Cardiac muscle cell (in vitro differentiated cells and primary cell): ENCODE measurements at regions not wholly inside any gene's neighbourhood (a gene's known extent, or its start where the extent isn't known, plus 50 kb on each side); places are given as distances from the start of the nearest gene placed in this dataset.

Experiments used
- DNase-seq, 2 donors: peaks; one replicate each; pipeline versions ENCODE4 v3.0.0 to v3.0.0-alpha.2; 2010 to 2017; ENCODE audit warnings: low read depth in 1 of 2, low spot score in 1 of 2
- H3K27ac ChIP-seq: fragments of 200-600 bp; sonication (generic); 2 replicates; pipeline ENCODE4 v1.5.1; 2016
- H3K27me3 ChIP-seq: fragments of 200-600 bp; sonication (generic); 2 replicates; pipeline ENCODE4 v1.6.0; 2016; ENCODE audit warnings: control low read depth
- H3K36me3 ChIP-seq: fragments of 200-600 bp; sonication (generic); 2 replicates; pipeline ENCODE4 v1.5.1; 2016; ENCODE audit warnings: control low read depth
- H3K4me1 ChIP-seq: fragments of 200-600 bp; sonication (generic); 2 replicates; pipeline ENCODE4 v1.8.1; 2017; ENCODE audit warnings: low read depth, mild to moderate bottlenecking, mixed run types
- H3K4me3 ChIP-seq: fragments of 200-600 bp; sonication (generic); 2 replicates; pipeline ENCODE4 v1.5.1; 2016; ENCODE audit warnings: mild to moderate bottlenecking
- H3K9me3 ChIP-seq: fragments of 200-600 bp; sonication (generic); 2 replicates; pipeline ENCODE4 v1.5.1; 2017; ENCODE audit warnings: low read depth, mild to moderate bottlenecking, control low read depth
- TF ChIP-seq, protein P1 (sequence below): IDR thresholded peaks from 2 replicates; pipeline ENCODE4 v1.5.1; 2012; ENCODE audit warnings: low read depth, mild to moderate bottlenecking, low read length

DNA sequence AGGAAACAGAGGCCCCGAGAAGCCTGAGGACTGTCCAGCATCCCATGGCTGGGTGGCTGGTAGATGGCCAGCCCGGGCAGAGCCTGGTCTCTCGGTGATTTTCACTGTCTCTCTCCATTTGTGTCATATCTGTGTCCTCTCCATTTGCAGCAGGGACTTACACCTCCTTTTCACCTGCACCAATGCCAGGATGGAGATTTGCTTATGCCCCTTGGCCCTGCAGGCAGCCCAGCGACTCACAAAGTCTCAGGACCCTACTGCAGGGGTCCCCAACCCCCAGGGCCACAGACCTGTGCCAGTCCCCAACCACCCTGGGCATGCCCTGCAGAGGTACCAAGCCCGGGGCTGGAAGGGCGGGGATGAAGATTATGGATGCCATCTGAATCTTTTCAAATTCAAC lies 201.6 kb downstream of the RHOU start:
- peaks cover 4% of the 10 kb centered on the region for H3K27me3 ChIP-seq
- no peak overlapping the region for H3K27ac ChIP-seq
- H3K9me3 ChIP-seq: no peaks in the 10 kb centered on the region
- H3K36me3 ChIP-seq: no peaks in the 10 kb centered on the region
- DNase-seq: no peak
- no peak overlapping the region for H3K4me3 ChIP-seq
- TF ChIP-seq, protein P1, sequence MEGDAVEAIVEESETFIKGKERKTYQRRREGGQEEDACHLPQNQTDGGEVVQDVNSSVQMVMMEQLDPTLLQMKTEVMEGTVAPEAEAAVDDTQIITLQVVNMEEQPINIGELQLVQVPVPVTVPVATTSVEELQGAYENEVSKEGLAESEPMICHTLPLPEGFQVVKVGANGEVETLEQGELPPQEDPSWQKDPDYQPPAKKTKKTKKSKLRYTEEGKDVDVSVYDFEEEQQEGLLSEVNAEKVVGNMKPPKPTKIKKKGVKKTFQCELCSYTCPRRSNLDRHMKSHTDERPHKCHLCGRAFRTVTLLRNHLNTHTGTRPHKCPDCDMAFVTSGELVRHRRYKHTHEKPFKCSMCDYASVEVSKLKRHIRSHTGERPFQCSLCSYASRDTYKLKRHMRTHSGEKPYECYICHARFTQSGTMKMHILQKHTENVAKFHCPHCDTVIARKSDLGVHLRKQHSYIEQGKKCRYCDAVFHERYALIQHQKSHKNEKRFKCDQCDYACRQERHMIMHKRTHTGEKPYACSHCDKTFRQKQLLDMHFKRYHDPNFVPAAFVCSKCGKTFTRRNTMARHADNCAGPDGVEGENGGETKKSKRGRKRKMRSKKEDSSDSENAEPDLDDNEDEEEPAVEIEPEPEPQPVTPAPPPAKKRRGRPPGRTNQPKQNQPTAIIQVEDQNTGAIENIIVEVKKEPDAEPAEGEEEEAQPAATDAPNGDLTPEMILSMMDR: no peak
- H3K4me1 ChIP-seq: peaks cover 8% of the 10 kb centered on the region

DNA sequence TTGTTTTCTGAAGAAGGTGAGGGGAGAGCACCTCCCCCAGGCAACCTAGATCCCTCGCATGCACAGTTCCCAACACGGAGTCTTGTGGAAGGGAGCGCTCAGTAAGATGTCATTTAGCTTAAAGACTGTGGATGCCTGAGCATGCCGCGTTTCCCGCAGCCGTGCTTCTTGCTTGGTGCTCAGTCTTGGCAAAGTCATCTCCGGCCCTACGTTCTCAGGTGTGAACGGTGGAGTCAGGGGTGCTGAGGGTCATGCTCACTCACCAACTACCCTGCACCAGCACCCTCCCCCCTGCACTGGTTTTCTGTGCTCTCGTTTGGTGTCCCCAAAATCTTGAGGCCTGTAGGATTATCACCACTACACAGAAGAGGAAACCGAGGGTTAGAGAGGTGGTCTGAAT lies 202.1 kb downstream of the RHOU start:
- Histone ChIP-seq H3K9me3 (no peaks in the 10 kb centered on the region), H3K4me3 (no peak overlapping the region), H3K27me3 (peaks cover 4% of the 10 kb centered on the region), H3K4me1 (peaks cover 8% of the 10 kb centered on the region), H3K36me3 (no peaks in the 10 kb centered on the region), H3K27ac (no peak overlapping the region)
- DNase-seq: no peak
- TF ChIP-seq, protein P1: no peak

DNA sequence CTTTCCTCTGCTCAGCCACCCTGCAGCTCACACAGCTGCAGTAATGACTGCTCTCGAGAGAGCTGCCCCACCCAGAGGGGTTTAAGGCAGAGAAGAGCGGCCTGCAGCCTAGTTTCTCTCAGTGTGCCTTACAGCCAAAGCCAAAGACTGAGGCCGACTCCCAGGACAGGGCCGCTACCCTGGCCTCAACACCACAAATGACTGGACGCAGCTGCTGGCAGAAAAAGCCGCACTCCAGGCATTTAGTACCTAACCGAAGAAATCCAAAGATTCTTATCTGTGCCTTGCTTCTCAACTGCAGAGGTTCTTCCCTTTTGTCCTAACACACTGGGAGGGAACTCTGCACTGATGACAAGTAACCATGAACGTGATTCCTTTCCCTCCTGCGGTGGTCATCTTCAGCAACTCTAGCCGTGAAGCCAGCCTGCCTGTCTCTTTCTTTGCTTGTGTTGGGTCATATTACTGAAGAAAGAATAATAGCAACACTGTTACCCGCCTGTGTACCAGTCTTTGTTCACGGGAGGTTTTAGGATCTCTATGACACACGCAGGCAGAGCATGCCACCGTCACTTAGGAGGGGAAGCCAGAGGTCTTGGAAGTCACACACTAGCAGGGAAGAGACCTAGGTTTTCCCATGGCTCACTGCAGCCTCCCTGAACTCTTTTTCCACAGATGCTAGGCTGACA lies 202.7 kb downstream of the RHOU start:
- Histone ChIP-seq H3K4me3 (no peak overlapping the region), H3K9me3 (no peaks in the 10 kb centered on the region), H3K27me3 (peaks cover 4% of the 10 kb centered on the region), H3K4me1 (peaks cover 8% of the 10 kb centered on the region), H3K36me3 (no peaks in the 10 kb centered on the region), H3K27ac (no peak overlapping the region)
- peak in 1 of 2 donors; percentile 54 for DNase-seq
- TF ChIP-seq, protein P1: no peak

DNA sequence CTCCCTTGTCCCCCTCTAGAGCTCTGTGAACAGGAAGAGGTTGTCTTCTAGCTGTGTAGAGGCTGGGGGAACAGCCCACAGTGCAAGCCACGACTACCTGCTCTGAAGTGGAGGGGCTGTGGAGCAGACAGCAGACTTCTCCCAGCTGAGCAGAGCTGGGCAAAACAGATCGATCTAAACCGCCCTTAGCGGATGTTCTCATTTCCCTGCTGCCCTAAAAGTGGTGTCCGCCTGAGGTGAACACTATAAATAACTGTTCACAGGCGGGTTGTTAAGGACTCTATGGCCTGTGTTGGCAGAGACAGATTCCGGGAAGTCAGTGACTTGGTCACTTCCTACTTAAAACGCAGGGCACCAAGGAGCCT lies 203.2 kb downstream of the RHOU start:
- Histone ChIP-seq H3K9me3 (no peaks in the 10 kb centered on the region), H3K36me3 (no peaks in the 10 kb centered on the region), H3K27ac (no peak overlapping the region), H3K4me1 (peaks cover 8% of the 10 kb centered on the region), H3K4me3 (no peak overlapping the region), H3K27me3 (peaks cover 4% of the 10 kb centered on the region)
- TF ChIP-seq, protein P1: no peak
- peak in 1 of 2 donors; percentile 39 for DNase-seq

DNA sequence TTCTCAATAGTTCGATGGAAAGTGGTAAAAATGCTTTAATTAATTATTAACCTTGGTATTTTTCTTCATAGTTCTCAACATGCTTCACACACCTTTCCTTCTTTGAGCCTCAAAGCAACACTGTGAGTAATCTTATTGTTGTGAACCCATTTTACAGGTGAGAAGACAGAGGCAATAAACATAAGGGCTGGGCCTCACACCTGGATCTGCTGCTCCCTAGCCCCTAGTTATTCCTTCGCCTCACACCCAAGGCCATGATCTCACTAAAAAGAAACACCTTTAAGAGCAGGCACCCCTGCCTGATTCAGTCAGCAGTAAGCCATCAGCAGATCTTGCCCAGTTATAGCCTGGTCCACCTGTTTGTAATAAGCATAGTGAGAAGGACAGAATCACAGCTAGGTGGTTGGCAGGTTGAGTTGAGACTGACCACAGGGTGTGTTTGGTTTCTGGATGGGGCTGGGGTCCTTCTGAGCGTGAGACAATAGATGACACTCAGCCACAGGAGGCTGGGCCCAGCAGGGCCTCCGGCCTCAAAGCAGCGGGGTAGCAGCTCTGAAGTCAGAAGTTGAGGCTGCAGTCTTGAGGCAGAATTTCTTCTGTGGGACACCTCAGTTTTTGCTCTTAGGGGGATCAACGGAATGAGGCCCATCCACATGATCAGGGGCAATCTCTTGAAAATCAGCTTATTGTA lies 203.9 kb downstream of the RHOU start:
- Histone ChIP-seq H3K4me3 (no peak overlapping the region), H3K9me3 (no peaks in the 10 kb centered on the region), H3K27me3 (peaks cover under 1% of the 10 kb centered on the region), H3K27ac (no peak overlapping the region), H3K4me1 (peaks cover 8% of the 10 kb centered on the region), H3K36me3 (no peaks in the 10 kb centered on the region)
- TF ChIP-seq, protein P1: no peak
- DNase-seq: no peak
